DND-41 (cell line): ENCODE measurements at regions not wholly inside any gene's neighbourhood (a gene's known extent, or its start where the extent isn't known, plus 50 kb on each side); places are given as distances from the start of the nearest gene placed in this dataset.
A peak's percentile ranks its signal among the peaks of the same experiment; 100 is the strongest.
"Not testable (repeated sequence)": the region's sequence is repeated elsewhere in the genome, so short reads cannot be mapped to it uniquely, and the experiment has no call there.

ENCODE experiments used
- ATAC-seq: fragments of 200-7000 bp; cut with Tn5 transposase; 3 replicates; pipeline ENCODE4 v1.9.1; 2021; ENCODE audit warnings: low read depth; ENCODE audit not compliant: insufficient read depth
- DNase-seq: peaks from one replicate; pipeline ENCODE4 v3.0.0-alpha.2; 2020
- H2AFZ ChIP-seq: 2 replicates; pipeline ENCODE4 v1.6.0; 2012; ENCODE audit warnings: low read depth, low read length
- H3K27ac ChIP-seq: 2 replicates; pipeline ENCODE4 v1.5.1; 2012; ENCODE audit warnings: low read length, inconsistent platforms
- H3K27me3 ChIP-seq: fragments of 200-600 bp; sonication (generic); 2 replicates; pipeline ENCODE4 v1.6.0; 2012; ENCODE audit warnings: low read length, mild to moderate bottlenecking, inconsistent platforms; ENCODE audit not compliant: insufficient read depth, poor library complexity
- H3K36me3 ChIP-seq: 2 replicates; pipeline ENCODE4 v1.5.1; 2012; ENCODE audit warnings: low read length, inconsistent platforms; ENCODE audit not compliant: insufficient read depth
- H3K4me1 ChIP-seq: 2 replicates; pipeline ENCODE4 v1.5.1; 2012; ENCODE audit warnings: mild to moderate bottlenecking, low read length; ENCODE audit not compliant: insufficient read depth
- H3K4me2 ChIP-seq: 2 replicates; pipeline ENCODE4 v1.6.0; 2012; ENCODE audit warnings: mild to moderate bottlenecking, moderate library complexity, low read length, inconsistent platforms; ENCODE audit not compliant: insufficient read depth
- H3K4me3 ChIP-seq, 2 experiments: fragments of 200-600 bp in 1 of 2; shearing (Covaris generic) in 1 of 2; 2 replicates each; pipeline ENCODE4 v1.5.1; 2012 to 2016; ENCODE audit warnings: inconsistent platforms in 2 of 2, low read length in 2 of 2, mild to moderate bottlenecking in 2 of 2, low read depth in 1 of 2, moderate library complexity in 1 of 2
- H3K79me2 ChIP-seq: 2 replicates; pipeline ENCODE4 v1.6.0; 2012; ENCODE audit warnings: low read length, inconsistent platforms; ENCODE audit not compliant: insufficient read depth
- H3K9ac ChIP-seq: 2 replicates; pipeline ENCODE4 v1.6.0; 2012; ENCODE audit warnings: low read depth, mild to moderate bottlenecking, inconsistent platforms, low read length, moderate library complexity
- H3K9me3 ChIP-seq: 2 replicates; pipeline ENCODE4 v1.5.1; 2012; ENCODE audit warnings: low read length, moderate library complexity, mild to moderate bottlenecking, inconsistent platforms; ENCODE audit not compliant: insufficient read depth, severe bottlenecking
- H4K20me1 ChIP-seq: 2 replicates; pipeline ENCODE4 v1.6.0; 2012; ENCODE audit warnings: low read length; ENCODE audit not compliant: insufficient read depth
- EZH2 ChIP-seq: IDR thresholded peaks from 3 replicates; pipeline ENCODE4 v1.6.1; 2012; ENCODE audit warnings: borderline replicate concordance, low read depth, mild to moderate bottlenecking, moderate library complexity, low read length, inconsistent platforms; ENCODE audit not compliant: severe bottlenecking
- TF ChIP-seq, protein P1 (sequence below): IDR thresholded peaks from 2 replicates; pipeline ENCODE4 v1.5.1; 2012; ENCODE audit warnings: borderline replicate concordance, low read length, moderate library complexity, mild to moderate bottlenecking; ENCODE audit not compliant: poor library complexity, severe bottlenecking; ENCODE audit errors: extremely low read depth

DNA sequence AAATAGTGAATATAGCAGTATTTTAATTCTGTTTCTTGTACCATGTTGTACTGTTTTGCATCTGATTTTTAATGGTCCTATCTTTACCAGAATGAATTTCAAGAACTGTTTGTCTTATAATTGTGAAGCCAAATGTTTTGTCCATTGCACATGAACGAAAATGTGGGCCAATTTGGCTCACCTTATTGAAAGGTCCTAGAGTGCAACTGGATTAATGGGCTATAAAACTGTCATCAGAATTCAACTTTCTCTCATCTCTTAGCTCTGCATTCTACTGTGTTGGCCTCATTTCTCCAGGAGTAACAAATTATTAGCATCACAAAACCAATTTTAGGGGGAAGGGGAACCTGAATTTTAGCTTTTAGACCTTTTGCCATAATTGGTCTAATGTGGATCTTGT lies 179.4 kb upstream of the NUDT12 start:
- DNase-seq: no peak
- H4K20me1 ChIP-seq: no peaks in the 10 kb centered on the region
- no peaks in the 10 kb centered on the region for H3K4me1 ChIP-seq
- H3K27ac ChIP-seq: no peak overlapping the region
- peaks cover 4% of the 10 kb centered on the region for H3K27me3 ChIP-seq
- H2AFZ ChIP-seq: no peak overlapping the region
- H3K4me2 ChIP-seq: no peak overlapping the region
- H3K4me3 ChIP-seq: no peak overlapping the region
- H3K79me2 ChIP-seq: no peaks in the 10 kb centered on the region
- H3K9ac ChIP-seq: no peak overlapping the region
- no peaks in the 10 kb centered on the region for H3K9me3 ChIP-seq
- no peaks in the 10 kb centered on the region for H3K36me3 ChIP-seq
- TF ChIP-seq, protein P1, sequence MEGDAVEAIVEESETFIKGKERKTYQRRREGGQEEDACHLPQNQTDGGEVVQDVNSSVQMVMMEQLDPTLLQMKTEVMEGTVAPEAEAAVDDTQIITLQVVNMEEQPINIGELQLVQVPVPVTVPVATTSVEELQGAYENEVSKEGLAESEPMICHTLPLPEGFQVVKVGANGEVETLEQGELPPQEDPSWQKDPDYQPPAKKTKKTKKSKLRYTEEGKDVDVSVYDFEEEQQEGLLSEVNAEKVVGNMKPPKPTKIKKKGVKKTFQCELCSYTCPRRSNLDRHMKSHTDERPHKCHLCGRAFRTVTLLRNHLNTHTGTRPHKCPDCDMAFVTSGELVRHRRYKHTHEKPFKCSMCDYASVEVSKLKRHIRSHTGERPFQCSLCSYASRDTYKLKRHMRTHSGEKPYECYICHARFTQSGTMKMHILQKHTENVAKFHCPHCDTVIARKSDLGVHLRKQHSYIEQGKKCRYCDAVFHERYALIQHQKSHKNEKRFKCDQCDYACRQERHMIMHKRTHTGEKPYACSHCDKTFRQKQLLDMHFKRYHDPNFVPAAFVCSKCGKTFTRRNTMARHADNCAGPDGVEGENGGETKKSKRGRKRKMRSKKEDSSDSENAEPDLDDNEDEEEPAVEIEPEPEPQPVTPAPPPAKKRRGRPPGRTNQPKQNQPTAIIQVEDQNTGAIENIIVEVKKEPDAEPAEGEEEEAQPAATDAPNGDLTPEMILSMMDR: no peak
- no peak for TF ChIP-seq EZH2
- ATAC-seq: no peak

DNA sequence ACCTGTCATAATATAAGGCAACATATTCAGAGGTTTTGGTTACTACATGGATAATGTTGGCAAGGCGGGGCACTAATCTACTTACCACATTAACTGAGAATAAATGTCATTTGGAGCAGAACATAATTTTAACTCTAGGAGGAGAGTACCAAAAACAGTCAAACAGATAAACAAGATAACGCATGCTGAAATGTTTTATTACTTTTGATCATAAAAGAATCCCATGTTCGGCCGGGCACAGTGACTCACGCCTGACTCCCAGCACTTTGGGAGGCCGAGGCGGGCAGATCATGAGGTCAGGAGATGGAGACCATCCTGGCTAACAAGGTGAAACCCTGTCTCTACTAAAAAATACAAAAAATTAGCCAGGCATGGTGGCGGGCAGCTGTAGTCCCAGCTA lies 173.8 kb upstream of the NUDT12 start:
- H3K4me3 ChIP-seq, H3K79me2 ChIP-seq, DNase-seq, H2AFZ ChIP-seq, H3K36me3 ChIP-seq, H3K4me2 ChIP-seq, H3K27me3 ChIP-seq, H3K27ac ChIP-seq, H3K9ac ChIP-seq, H4K20me1 ChIP-seq, ATAC-seq, H3K9me3 ChIP-seq, H3K4me1 ChIP-seq: not testable (repeated sequence)

GRCh38 chr5:103724271-103724670 lies 161.7 kb upstream of the NUDT12 start:
- H3K4me1 ChIP-seq: no peaks in the 10 kb centered on the region
- H3K27ac ChIP-seq: no peak overlapping the region
- H3K36me3 ChIP-seq: no peaks in the 10 kb centered on the region
- no peaks in the 10 kb centered on the region for H4K20me1 ChIP-seq
- peaks cover 13% of the 10 kb centered on the region for H3K9me3 ChIP-seq
- H3K9ac ChIP-seq: no peak overlapping the region
- no peak overlapping the region for H3K4me3 ChIP-seq
- no peak for DNase-seq
- no peak overlapping the region for H3K4me2 ChIP-seq
- no peaks in the 10 kb centered on the region for H3K79me2 ChIP-seq
- TF ChIP-seq EZH2: no peak
- TF ChIP-seq, protein P1: no peak
- ATAC-seq: no peak
- H3K27me3 ChIP-seq: no peaks in the 10 kb centered on the region
- H2AFZ ChIP-seq: no peak overlapping the region

DNA sequence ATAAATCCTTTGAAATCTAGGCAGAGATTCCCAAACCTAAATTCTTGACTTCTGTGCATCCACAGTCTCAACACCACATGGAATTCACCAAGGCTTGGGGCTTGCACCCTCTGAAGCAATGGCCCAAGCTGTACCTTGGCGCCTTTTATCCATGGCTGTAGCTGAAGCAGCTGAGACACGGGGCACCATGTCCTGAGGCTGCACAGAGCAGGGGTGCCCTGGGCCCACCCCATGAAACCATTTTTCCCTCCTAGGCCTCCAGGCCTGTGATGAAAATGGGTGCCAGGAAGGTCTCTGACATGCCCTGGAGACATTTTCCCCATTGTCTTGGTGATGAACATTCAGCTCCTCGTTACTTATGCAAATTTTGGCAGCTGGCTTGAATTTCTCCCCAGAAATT lies 158.6 kb upstream of the NUDT12 start:
- Histone ChIP-seq H3K79me2 (no peaks in the 10 kb centered on the region), H3K27me3 (no peaks in the 10 kb centered on the region), H2AFZ (no peak overlapping the region), H3K9ac (no peak overlapping the region), H3K4me3 (no peak overlapping the region), H3K27ac (no peak overlapping the region), H3K36me3 (no peaks in the 10 kb centered on the region), H3K4me2 (no peak overlapping the region), H3K4me1 (no peaks in the 10 kb centered on the region), H4K20me1 (no peaks in the 10 kb centered on the region), H3K9me3 (peaks cover 15% of the 10 kb centered on the region)
- peak; percentile 3 for DNase-seq
- ATAC-seq: no peak
- no peak for TF ChIP-seq EZH2
- TF ChIP-seq, protein P1: no peak
